ENCODE measurements at regions not wholly inside any gene's neighbourhood (a gene's known extent, or its start where the extent isn't known, plus 50 kb on each side); places are given as distances from the start of the nearest gene placed in this dataset.

GRCh38 chr6:163828038-163828795 lies 413.7 kb downstream of the QKI start (continued):
- no peak for TF ChIP-seq NEUROD1 (IDR thresholded peaks at IDR 0.05; ENCODE audit: borderline replicate concordance, low read depth, low read length, partially characterized antibody)
- no peak for TF ChIP-seq SMAD2 (IDR thresholded peaks at IDR 0.05; ENCODE audit: low read depth, low read length)
- no peak for TF ChIP-seq ZNF134 (CRISPR knock-in tag; conservative IDR thresholded peaks at IDR 0.05)

- no peaks in the 10 kb centered on the region; a peak in 1 of 5 replicates for H3K4me1 ChIP-seq (replicated peaks in 1 of 2; ENCODE audit: control insufficient read depth in 2 of 2, insufficient read depth in 2 of 2, low read length in 2 of 2)
- WGBS (ENCODE audit: insufficient coverage, low coverage, missing lambda C conversion rate) = 0% methylated on average over 2 of the region's 2 CpGs
- intact Hi-C loops (cut with micrococcal nuclease) = no loop called here
- no peak overlapping the region for H3K27ac ChIP-seq (ENCODE audit: extremely low read depth, low read depth, low read length)
- no peaks in the 10 kb centered on the region for H3K79me2 ChIP-seq (ENCODE audit: control insufficient read depth, insufficient read depth, low read length)
- POLR2A ChIA-PET = no interaction called here
- TF ChIP-seq VEZF1 (CRISPR knock-in tag; IDR thresholded peaks at IDR 0.05) (no peak), HCFC1 (IDR thresholded peaks at IDR 0.05; ENCODE audit: low read depth, low read length) (no peak), ZNF639 (CRISPR knock-in tag; conservative IDR thresholded peaks at IDR 0.05 in 1 of 2, IDR thresholded peaks at IDR 0.05 in 1 of 2) (no peak), TSC22D4 (tag; IDR thresholded peaks at IDR 0.05) (no peak), HEY1 (CRISPR knock-in tag; IDR thresholded peaks at IDR 0.05; ENCODE audit: borderline replicate concordance) (no peak), ZNF75A (CRISPR knock-in tag; IDR thresholded peaks at IDR 0.05) (no peak), ZNF431 (CRISPR knock-in tag; IDR thresholded peaks at IDR 0.05) (no peak), PCBP2 (IDR thresholded peaks at IDR 0.05; ENCODE audit: low read depth, low read length, poor library complexity, severe bottlenecking) (no peak), PHB2 (IDR thresholded peaks at IDR 0.05; ENCODE audit: low read depth) (no peak), ZNF830 (CRISPR knock-in tag; IDR thresholded peaks at IDR 0.05) (no peak)
- CTCF ChIA-PET (ENCODE audit: low intra/inter-chr PET ratio) = no interaction called here
- no peaks in the 10 kb centered on the region for H3K9me3 ChIP-seq (replicated peaks; ENCODE audit: control insufficient read depth, insufficient read depth, low read depth, low read length)
- in situ Hi-C loops (cut with MboI) = no loop called here
- ATAC-seq (no peak), FAIRE-seq (no peak), DNase-seq (ENCODE audit: extremely low read depth in 1 of 4, low spot score in 3 of 4) (no peak)
- no peaks in the 10 kb centered on the region for H4K20me1 ChIP-seq (replicated peaks; ENCODE audit: control insufficient read depth, insufficient read depth, low read length)
- H3K4me2 ChIP-seq (ENCODE audit: insufficient read depth, low read length) = no peak overlapping the region
- H3K27me3 ChIP-seq (ENCODE audit: control insufficient read depth in 2 of 2, insufficient read depth in 2 of 2, low read length in 2 of 2) = peaks cover 43 to 68% of the 10 kb centered on the region in 2 experiments
- no peak overlapping the region for H3K9ac ChIP-seq (ENCODE audit: insufficient read depth in 1 of 2, low read depth in 2 of 2, low read length in 2 of 2)
- no peak overlapping the region for H2AFZ ChIP-seq (ENCODE audit: low read depth, low read length)
- no peaks in the 10 kb centered on the region for H3K9me1 ChIP-seq (ENCODE audit: control insufficient read depth, insufficient read depth, low read length)
- no TSS peak for BruUV-seq (replicated peaks)
- H3K4me3 ChIP-seq = no peak overlapping the region
- H3K36me3 ChIP-seq (ENCODE audit: control insufficient read depth, insufficient read depth, low read length) = no peaks in the 10 kb centered on the region
These were observed 412.6 kb downstream of the QKI start for GRCh38 chr6:163827143-163827542.

Data from K562 (cell line).